ENCODE measurements at regions not wholly inside any gene's neighbourhood (a gene's known extent, or its start where the extent isn't known, plus 50 kb on each side); places are given as distances from the start of the nearest gene placed in this dataset.
A peak's percentile ranks its signal among the peaks of the same experiment; 100 is the strongest.

GRCh38 chr7:91636728-91637127, 243.8 kb downstream of the MTERF1 start:
- no peak for DNase-seq

DNA sequence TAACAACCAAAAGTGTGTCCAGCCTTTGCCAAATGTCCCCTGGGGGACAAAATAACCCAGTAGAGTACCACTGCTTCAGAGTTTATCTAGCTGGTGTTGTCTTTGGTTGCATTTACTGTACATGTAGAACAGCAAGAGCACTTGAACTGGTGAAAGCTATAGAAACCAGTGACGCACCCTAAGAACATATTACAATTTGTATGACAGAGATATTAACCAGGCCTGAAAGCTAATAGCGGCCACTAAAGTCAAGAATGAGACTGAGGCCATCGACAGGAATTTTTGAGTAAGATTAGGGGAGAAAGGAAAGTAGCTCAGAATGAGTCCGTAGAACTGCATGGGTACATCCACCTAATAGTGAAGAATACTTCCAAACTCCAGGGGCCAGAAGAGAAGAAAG, 236.2 kb downstream of the MTERF1 start:
- no peak for DNase-seq

DNA sequence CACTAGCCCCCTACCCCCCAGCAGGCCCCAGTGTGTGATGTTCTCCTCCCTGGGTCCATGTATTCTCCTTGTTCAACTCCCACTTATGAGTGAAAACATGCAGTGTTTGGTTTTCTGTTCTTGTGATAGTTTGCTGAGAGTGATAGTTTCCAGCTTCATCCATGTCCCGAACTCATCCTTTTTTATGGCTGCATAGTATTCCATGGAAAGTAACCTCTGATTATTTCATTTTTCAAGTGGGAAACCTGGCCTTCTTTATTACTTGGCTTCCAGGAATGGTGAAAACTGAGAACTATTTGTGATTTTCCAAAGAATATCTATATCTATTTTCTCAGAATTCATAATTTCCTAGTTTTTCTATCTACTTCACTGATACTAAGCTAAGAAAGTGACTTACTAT, 235.0 kb downstream of the MTERF1 start:
- DNase-seq, result no peak

DNA sequence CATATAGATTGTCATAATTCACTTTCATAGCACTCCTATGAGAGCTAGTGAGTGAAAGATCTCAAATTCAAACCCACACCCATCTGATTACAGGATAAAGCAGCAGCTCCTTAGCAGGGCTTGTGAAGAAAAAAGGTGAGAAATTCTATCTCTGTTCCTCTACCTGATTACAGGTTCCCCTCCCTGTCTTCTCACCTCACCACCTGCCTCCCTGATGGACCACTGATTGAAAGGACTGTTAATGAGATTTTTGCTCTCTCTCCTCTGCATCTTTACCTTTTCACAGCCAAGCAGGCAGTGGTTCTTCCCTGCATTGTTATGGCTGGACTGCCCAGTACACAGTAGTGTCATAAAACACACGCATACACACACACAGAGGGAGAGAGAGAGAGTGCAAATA, 228.5 kb downstream of the MTERF1 start:
- peak; percentile 57 for DNase-seq

DNA sequence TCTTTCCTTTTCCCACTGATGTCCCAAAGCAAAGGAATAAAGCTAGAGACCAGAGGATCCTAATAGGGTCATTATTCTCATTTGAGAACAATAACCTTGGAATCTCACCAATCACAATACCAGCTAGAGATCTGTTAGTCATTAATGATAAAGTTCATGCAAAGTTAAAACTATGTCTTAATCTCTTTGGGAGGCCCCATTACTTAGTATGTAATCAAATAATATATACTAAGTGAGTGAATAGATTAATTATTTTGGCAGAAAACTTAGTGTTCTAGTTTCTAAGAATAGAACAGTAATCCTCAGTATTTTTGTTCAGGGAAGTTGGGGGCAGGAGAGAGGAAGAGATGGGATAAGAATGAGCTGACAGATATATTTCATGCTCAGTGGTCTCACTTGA, 227.2 kb downstream of the MTERF1 start:
- no peak for DNase-seq

GRCh38 chr7:91655656-91656055, 224.8 kb downstream of the MTERF1 start:
- DNase-seq, result no peak

DNA sequence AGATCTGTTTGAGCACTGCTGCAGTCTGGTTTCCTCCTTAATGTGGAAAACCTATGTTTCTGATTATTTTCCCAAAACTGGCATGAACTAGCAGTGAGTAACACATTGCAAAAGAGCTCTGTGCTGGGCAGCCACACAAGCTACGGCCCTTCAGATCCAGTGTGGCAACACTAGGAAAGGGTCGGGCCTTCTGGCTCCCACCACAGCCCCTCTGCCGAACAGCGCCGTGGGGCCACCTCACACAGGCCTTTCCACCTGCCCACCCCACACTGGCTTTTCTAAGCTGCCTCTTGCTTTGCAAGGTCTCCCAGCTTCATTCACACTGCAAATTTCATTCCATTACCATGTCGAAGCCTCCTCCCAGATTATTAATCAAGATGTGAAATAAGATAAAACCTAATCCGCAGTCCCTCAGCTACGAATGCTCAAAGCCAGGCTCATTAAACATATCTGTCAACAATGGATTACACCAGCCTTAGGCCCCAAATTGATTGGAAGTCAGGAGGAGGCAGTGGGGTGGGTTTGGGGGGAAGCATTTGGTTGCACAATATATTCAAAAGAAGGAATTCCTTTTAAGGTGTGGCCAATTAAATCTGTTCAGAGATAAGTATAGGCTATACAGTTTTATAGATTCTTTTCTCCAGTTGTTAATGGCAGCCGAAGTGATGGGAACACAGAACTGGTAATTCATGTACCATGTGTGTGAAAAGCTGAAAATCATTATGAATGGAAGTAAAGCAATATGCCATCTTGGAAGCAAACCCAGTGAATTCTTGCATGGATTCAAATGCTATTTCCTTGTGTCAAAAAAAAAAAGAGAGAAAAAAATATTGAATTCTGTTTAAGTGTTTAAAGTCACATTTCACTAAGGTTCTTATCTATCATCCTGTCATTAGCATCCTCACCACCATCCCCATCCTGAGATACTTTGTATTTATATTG, 223.7 kb downstream of the MTERF1 start:
- no peak for DNase-seq

GRCh38 chr7:91657483-91658071, 222.9 kb downstream of the MTERF1 start:
- no peak for DNase-seq

GRCh38 chr7:91659096-91659495, 221.4 kb downstream of the MTERF1 start:
- no peak for DNase-seq

DNA sequence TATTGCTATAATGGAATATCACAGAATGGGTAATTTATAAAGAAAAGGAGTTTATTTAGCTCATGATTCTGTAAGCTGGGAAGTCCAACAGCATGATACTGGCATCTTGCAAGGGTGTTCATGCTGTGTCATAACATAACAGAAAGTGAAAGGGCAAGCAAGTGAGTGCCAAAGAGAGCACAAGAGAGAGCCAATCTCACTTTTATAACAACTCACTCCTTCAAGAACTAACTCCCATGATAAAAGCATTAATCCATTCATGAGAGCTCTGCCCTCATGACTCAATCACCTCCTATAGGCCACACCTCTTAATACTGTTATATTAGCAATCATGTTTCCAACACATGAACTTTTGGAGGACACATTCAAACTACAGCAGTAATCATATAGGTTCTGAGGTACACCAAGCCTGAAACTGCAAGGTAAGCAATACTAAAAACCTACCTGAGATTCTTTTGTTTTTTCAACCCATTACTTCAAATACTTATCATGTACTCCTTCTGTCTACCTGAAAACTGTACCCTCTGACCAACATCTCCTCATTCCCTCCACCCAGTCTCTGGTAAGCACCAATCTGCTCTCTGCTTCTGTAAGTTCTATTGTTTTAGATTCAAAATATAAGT, 219.7 kb downstream of the MTERF1 start:
- no peak for DNase-seq

- DNase-seq, result no peak
Observed at GRCh38 chr7:91661727-91662126, 218.8 kb downstream of the MTERF1 start.

DNA sequence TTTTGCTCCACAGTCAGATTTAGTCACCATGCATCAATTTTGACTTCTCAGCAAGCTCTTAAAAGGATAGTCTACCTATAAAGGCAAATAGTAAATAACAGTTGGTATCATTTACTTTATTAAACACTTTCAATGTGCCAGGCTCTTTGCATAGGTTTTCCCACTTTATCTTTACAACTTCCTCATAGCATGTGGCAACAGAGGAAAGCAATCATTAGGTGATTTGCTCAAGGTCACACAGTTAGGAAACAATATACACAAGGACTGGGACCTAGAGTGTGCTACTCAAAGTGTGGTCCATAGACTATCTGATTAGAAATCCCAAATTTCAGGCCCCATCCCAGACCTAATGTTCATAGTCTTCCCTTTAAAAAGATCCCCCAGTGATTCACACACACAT, 212.3 kb downstream of the MTERF1 start:
- DNase-seq, result no peak

DNA sequence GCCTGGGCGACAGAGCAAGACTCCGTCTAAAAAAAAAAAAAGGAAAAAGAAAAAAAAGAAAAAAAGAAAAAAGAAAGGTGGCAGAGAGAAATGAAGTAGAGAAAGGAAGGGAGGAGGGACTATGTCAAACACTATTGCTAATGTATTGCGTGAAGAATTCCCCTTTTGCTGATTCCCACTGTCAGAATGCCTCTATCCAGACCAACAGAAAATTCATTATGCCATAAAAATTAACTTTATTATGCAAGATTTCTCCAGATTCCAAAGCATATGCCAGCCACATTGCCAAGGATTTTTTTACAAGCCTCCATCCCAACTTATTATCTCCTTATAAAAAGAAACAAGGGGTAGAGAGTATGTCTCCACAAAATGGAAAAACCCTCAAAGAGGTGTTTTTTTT, 209.3 kb downstream of the MTERF1 start:
- no peak for DNase-seq

- no peak for DNase-seq
Observed at GRCh38 chr7:91674470-91674869, 206.0 kb downstream of the MTERF1 start.

GRCh38 chr7:91681718-91682117, 198.8 kb downstream of the MTERF1 start:
- no peak for DNase-seq

GRCh38 chr7:91683823-91684222, 196.7 kb downstream of the MTERF1 start:
- peak; percentile 67 for DNase-seq

GRCh38 chr7:91685544-91685943, 195.0 kb downstream of the MTERF1 start:
- DNase-seq, result no peak

- DNase-seq, result no peak
Observed at GRCh38 chr7:91690541-91691070, 189.9 kb downstream of the MTERF1 start.

DNA sequence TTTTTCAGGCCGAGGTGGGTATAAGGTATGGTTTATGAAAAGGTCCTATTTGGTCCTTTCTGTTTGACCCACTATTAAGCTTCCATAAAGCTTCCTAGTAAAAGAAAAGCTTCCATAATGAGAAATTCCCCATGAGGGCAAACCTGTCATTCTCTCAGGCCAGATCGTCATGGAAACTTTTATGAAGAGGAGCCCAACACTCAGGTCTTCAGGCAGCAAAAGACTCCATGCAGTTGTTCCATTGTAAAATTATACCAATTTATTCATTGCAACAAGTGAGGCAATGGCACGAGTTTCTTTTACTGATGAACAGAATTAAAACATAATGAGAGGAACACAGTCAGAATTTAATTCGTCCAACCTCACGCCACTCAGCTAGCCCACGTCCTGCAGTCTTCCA, 188.6 kb downstream of the MTERF1 start:
- no peak for DNase-seq

DNA sequence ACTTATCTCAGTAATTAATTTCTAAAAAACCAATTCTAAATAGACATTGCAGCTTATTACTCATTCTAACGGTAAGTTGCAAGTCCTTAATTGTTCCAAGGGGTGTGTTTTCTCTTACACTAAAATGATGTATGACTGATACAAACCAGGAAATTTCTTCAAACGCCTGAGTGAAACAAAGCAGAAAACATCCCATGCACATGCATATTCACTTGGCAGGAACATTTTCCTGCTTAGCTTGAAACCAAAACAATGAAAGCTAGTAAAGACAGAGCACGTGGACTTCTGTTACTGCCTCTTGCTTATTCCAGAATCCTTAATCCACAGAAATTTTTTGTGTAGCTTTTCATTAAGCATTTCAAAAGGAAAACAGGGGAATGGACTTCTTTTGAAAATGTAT, 187.7 kb downstream of the MTERF1 start:
- DNase-seq, result no peak

DNA sequence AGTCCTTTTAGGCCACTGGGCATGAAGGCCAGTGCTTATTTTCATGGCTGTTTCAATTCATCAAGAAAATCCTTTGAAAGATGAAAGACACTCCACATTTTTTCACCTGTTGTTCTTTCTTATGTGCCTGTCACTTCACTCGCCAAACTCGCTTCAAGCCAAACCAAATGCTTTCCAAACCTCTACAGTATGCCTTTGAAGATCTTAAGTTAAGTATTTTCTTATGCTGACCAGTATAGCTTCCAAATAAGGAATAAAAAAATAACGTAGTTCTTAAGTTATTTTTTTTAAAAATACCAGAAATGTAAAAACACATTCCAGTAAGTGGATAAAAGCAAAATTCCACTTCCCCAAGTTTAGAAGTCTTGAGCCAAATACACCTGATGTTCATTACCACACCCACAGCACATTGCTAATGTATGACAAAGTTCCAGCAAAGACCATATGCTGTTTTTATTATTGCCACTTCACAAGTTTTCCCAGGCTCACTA, 186.1 kb downstream of the MTERF1 start:
- DNase-seq, result peak; percentile 79

DNA sequence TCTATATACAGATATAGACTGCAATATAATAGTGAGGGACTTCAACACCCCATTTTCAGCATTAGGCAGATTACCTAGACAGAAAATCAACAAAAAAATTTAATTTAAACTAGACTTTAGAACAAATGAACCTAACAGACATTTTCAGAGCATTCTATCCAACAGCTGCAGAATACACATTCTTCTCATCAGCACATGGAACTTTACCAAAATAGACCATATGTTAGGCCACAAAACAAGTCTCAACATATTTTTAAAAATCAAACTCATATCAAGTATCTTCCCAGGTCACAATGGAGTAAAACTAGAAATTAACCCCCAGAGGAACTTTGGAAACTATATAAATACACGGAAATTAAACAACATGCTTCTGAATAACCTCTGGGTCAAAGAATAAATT, 169.6 kb downstream of the MTERF1 start:
- DNase-seq, result peak; percentile 92

GRCh38 chr7:91713669-91714068, 166.8 kb downstream of the MTERF1 start:
- peak; percentile 78 for DNase-seq
